ENCODE measurements at regions not wholly inside any gene's neighbourhood (a gene's known extent, or its start where the extent isn't known, plus 50 kb on each side); places are given as distances from the start of the nearest gene placed in this dataset.
"Not testable (repeated sequence)": the region's sequence is repeated elsewhere in the genome, so short reads cannot be mapped to it uniquely, and the experiment has no call there.

- DNase-seq (ENCODE audit: low read depth), result peak; percentile 46
- no peak for TF ChIP-seq CTCF (conservative IDR thresholded peaks at IDR 0.05; ENCODE audit: low read length)
- H3K4me3 ChIP-seq (ENCODE audit: low read length), result no peak overlapping the region
These were observed 463.4 kb upstream of the TMEM132C start for GRCh38 chr12:127803545-127803944.

- DNase-seq (ENCODE audit: low read depth), result peak; percentile 88
- H3K4me3 ChIP-seq (ENCODE audit: low read length), result no peak overlapping the region
- no peak for TF ChIP-seq CTCF (conservative IDR thresholded peaks at IDR 0.05; ENCODE audit: low read length)
These were observed 457.7 kb upstream of the TMEM132C start for GRCh38 chr12:127809275-127809674.

GRCh38 chr12:127810041-127810440 lies 456.9 kb upstream of the TMEM132C start:
- DNase-seq (ENCODE audit: low read depth), result peak; percentile 98
- peak; percentile 28; the same call in 1 of the 2 replicates for TF ChIP-seq CTCF (conservative IDR thresholded peaks at IDR 0.05; ENCODE audit: low read length)
- no peak overlapping the region for H3K4me3 ChIP-seq (ENCODE audit: low read length)

- not testable (repeated sequence) for DNase-seq (ENCODE audit: low read depth); H3K4me3 ChIP-seq (ENCODE audit: low read length)
These were observed 456.5 kb upstream of the TMEM132C start for GRCh38 chr12:127810459-127810858.

- peak; percentile 87 for DNase-seq (ENCODE audit: low read depth)
- H3K4me3 ChIP-seq (ENCODE audit: low read length), result no peak overlapping the region
- no peak for TF ChIP-seq CTCF (conservative IDR thresholded peaks at IDR 0.05; ENCODE audit: low read length)
These were observed 455.0 kb upstream of the TMEM132C start for GRCh38 chr12:127811988-127812387.

GRCh38 chr12:127813147-127813546 lies 453.8 kb upstream of the TMEM132C start:
- DNase-seq (ENCODE audit: low read depth), result no peak
- no peak for TF ChIP-seq CTCF (conservative IDR thresholded peaks at IDR 0.05; ENCODE audit: low read length)

GRCh38 chr12:127819056-127819455 lies 447.9 kb upstream of the TMEM132C start:
- DNase-seq (ENCODE audit: low read depth), result peak; percentile 79
- no peak overlapping the region for H3K4me3 ChIP-seq (ENCODE audit: low read length)
- TF ChIP-seq CTCF (conservative IDR thresholded peaks at IDR 0.05; ENCODE audit: low read length), result no peak

More at GRCh38 chr12:127813147-127813546, 453.8 kb upstream of the TMEM132C start:
- H3K4me3 ChIP-seq (ENCODE audit: low read length), result no peak overlapping the region

GRCh38 chr12:127820271-127820670 lies 446.7 kb upstream of the TMEM132C start:
- H3K4me3 ChIP-seq (ENCODE audit: low read length), result no peak overlapping the region
- TF ChIP-seq CTCF (conservative IDR thresholded peaks at IDR 0.05; ENCODE audit: low read length), result no peak
- no peak for DNase-seq (ENCODE audit: low read depth)

Measured in AG10803 (cell line).